ENCODE measurements at regions not wholly inside any gene's neighbourhood (a gene's known extent, or its start where the extent isn't known, plus 50 kb on each side); places are given as distances from the start of the nearest gene placed in this dataset.

DNA sequence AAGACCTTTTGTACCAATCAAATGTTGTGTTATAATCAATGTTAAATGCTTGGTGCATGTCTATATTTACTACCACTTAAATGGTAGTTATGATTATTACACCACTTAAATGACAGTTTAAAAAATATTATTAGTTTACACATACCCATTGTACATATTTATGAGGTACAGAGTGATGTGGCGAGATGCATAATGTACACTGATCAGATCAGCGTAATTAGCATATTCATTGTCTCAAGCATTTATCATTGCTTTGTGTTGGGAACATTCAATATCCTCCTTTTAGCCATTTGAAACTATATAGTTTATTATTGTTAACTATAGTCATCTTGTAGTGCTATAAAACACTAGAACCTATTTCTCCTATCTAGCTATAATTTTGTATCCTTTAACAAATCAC lies 434.4 kb upstream of the ACTBL2 start:
- no peak for DNase-seq
- no peak for TF ChIP-seq POLR2A (IDR thresholded peaks at IDR 0.05)
- intact Hi-C loops (cut with DNase I): no loop called here
- no peaks in the 10 kb centered on the region for H3K4me1 ChIP-seq (ENCODE audit: insufficient read depth)
- no peak overlapping the region for H3K27ac ChIP-seq
- H3K36me3 ChIP-seq: no peaks in the 10 kb centered on the region
- H3K27me3 ChIP-seq: no peaks in the 10 kb centered on the region
- no peak overlapping the region for H3K4me3 ChIP-seq
- H3K9me3 ChIP-seq: no peaks in the 10 kb centered on the region
- WGBS, 3 donors: 47 to 71% (median 49%) methylated on average over 2 of the region's 2 CpGs

DNA sequence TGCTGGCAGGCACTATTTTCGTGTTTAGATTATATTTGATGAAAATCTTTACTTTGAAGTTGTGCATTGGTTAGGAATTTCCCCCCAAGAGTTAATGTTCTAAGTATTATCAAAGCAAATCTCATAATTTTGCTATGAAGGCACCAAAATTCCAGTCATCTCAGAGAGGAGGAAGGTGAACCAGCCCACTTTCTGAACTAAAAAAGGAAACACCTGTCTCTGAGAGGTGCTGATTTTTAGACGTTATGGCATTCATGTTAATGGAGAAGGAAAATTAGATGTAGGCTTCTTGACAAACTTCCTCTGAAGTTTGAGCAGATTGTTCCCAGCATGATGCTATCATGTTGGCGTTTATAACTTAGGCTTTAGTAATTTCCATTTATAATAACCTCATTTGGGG lies 432.9 kb upstream of the ACTBL2 start:
- Histone ChIP-seq H3K27ac (no peak overlapping the region), H3K9me3 (no peaks in the 10 kb centered on the region), H3K36me3 (no peaks in the 10 kb centered on the region), H3K27me3 (no peaks in the 10 kb centered on the region), H3K4me1 (ENCODE audit: insufficient read depth) (no peaks in the 10 kb centered on the region), H3K4me3 (no peak overlapping the region)
- intact Hi-C loops (cut with DNase I): no loop called here
- no peak for TF ChIP-seq POLR2A (IDR thresholded peaks at IDR 0.05)
- TF ChIP-seq, protein P1, sequence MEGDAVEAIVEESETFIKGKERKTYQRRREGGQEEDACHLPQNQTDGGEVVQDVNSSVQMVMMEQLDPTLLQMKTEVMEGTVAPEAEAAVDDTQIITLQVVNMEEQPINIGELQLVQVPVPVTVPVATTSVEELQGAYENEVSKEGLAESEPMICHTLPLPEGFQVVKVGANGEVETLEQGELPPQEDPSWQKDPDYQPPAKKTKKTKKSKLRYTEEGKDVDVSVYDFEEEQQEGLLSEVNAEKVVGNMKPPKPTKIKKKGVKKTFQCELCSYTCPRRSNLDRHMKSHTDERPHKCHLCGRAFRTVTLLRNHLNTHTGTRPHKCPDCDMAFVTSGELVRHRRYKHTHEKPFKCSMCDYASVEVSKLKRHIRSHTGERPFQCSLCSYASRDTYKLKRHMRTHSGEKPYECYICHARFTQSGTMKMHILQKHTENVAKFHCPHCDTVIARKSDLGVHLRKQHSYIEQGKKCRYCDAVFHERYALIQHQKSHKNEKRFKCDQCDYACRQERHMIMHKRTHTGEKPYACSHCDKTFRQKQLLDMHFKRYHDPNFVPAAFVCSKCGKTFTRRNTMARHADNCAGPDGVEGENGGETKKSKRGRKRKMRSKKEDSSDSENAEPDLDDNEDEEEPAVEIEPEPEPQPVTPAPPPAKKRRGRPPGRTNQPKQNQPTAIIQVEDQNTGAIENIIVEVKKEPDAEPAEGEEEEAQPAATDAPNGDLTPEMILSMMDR (IDR thresholded peaks at IDR 0.05): no peak
- TF ChIP-seq EP300 (IDR thresholded peaks at IDR 0.05): no peak
- DNase-seq: no peak
- WGBS, 3 donors: 67 to 73% (median 73%) methylated on average over 3 of the region's 3 CpGs

DNA sequence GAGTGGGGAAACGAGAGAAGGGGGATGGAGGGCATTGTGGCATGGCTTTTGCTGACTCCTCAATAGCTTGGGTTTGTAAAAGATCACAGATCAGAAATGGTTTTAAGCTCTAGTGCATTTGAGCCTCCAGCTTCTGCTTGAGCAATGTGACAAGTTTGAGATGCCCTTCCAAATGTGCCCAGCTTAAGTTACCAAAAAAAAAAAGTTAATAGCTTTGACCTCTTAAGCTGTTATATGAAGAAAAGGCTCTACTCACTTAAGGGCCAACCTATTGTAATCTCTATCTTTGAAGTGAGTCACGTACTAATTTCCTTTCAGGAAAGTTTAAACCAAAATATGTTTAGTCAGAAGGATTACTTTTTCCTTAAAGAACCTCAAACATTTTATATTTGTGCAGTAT lies 428.8 kb upstream of the ACTBL2 start:
- H3K27ac ChIP-seq: no peak overlapping the region
- H3K4me3 ChIP-seq: no peak overlapping the region
- H3K36me3 ChIP-seq: no peaks in the 10 kb centered on the region
- DNase-seq: no peak
- H3K4me1 ChIP-seq (ENCODE audit: insufficient read depth): no peaks in the 10 kb centered on the region
- TF ChIP-seq EP300 (IDR thresholded peaks at IDR 0.05) (no peak), POLR2A (IDR thresholded peaks at IDR 0.05) (no peak)
- TF ChIP-seq, protein P1 (IDR thresholded peaks at IDR 0.05): no peak
- no peaks in the 10 kb centered on the region for H3K27me3 ChIP-seq
- 53 to 63% (median 54%) methylated on average over 2 of the region's 2 CpGs for WGBS, 3 donors
- intact Hi-C loops (cut with DNase I): no loop called here
- no peaks in the 10 kb centered on the region for H3K9me3 ChIP-seq

DNA sequence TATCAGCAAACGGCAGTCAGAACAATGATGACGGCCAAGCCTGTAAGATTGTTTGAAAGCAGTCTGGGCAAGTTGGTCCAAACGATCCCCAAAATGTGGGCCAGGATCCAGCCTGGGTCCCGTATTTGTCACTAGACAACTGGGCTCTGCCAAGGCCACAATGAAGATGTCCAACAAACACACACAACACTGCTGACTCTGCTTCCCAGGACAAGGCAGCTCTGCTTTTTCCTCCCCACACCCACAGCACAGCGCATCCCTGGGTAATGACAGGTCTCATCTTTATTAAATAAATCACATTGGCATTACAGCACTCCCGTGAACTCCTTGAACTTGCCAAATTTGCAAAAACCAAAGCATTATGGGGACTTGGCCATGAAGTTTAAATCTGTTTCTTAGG lies 424.1 kb upstream of the ACTBL2 start:
- Histone ChIP-seq H3K4me3 (no peak overlapping the region), H3K27me3 (no peaks in the 10 kb centered on the region), H3K36me3 (no peaks in the 10 kb centered on the region), H3K9me3 (no peaks in the 10 kb centered on the region), H3K27ac (no peak overlapping the region), H3K4me1 (ENCODE audit: insufficient read depth) (no peaks in the 10 kb centered on the region)
- intact Hi-C loops (cut with DNase I): no loop called here
- DNase-seq: no peak
- 87 to 92% (median 88%) methylated on average over 6 of the region's 6 CpGs for WGBS, 3 donors
- no peak for TF ChIP-seq POLR2A (IDR thresholded peaks at IDR 0.05)
- TF ChIP-seq, protein P1 (IDR thresholded peaks at IDR 0.05): no peak
- TF ChIP-seq EP300 (IDR thresholded peaks at IDR 0.05): no peak

DNA sequence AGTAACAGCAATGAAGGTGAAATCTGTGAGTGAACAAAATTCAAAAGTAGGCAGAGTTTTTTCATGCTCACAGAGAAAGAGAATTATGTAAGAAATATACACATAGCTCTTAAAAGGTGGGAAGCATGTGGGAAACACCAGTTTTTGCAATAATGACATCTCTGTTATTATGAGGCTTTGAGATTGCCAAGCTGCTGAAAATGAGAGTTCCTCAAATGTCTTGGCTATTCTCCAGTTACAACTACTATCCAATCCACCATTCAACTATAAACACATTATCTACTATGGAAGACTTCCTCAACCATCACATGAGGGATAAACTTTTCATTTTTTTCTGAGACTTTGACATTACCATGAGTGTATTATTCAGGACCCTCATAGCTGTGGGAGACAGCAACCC lies 420.8 kb upstream of the ACTBL2 start:
- Histone ChIP-seq H3K36me3 (no peaks in the 10 kb centered on the region), H3K27me3 (no peaks in the 10 kb centered on the region), H3K9me3 (no peaks in the 10 kb centered on the region), H3K4me1 (ENCODE audit: insufficient read depth) (peaks cover 4% of the 10 kb centered on the region), H3K4me3 (no peak overlapping the region), H3K27ac (no peak overlapping the region)
- intact Hi-C loops (cut with DNase I): no loop called here
- no peak for DNase-seq
- TF ChIP-seq, protein P1 (IDR thresholded peaks at IDR 0.05): no peak
- TF ChIP-seq EP300 (IDR thresholded peaks at IDR 0.05) (no peak), POLR2A (IDR thresholded peaks at IDR 0.05) (no peak)

All from ovary (tissue), 7 donors.